Astrocyte of the hippocampus (primary cell): ENCODE measurements at regions not wholly inside any gene's neighbourhood (a gene's known extent, or its start where the extent isn't known, plus 50 kb on each side); places are given as distances from the start of the nearest gene placed in this dataset.
A peak's percentile ranks its signal among the peaks of the same experiment; 100 is the strongest.

Experiments used
- DNase-seq: peaks from one replicate; pipeline ENCODE4 v3.0.0; 2011; ENCODE audit warnings: low read depth, low spot score

DNA sequence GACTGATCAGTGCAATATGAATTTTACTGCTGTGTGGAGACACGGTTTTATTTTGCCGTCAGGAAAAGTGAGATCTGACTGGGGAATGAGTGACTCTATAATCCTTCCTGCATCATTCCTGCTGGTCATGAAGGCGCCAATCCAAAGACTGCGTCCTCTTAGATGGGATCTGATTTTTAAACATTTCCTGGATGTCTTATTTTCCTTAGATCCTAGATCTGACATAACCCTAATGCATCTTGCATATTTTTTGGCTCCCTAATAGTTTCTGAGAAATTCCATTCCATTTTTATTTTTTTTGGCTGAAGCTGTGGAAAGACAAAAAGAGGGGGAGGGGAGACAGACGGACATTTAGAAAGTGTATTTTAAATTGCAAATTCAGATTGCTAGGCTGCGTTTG, 454.9 kb upstream of the FAT1 start:
- no peak for DNase-seq

DNA sequence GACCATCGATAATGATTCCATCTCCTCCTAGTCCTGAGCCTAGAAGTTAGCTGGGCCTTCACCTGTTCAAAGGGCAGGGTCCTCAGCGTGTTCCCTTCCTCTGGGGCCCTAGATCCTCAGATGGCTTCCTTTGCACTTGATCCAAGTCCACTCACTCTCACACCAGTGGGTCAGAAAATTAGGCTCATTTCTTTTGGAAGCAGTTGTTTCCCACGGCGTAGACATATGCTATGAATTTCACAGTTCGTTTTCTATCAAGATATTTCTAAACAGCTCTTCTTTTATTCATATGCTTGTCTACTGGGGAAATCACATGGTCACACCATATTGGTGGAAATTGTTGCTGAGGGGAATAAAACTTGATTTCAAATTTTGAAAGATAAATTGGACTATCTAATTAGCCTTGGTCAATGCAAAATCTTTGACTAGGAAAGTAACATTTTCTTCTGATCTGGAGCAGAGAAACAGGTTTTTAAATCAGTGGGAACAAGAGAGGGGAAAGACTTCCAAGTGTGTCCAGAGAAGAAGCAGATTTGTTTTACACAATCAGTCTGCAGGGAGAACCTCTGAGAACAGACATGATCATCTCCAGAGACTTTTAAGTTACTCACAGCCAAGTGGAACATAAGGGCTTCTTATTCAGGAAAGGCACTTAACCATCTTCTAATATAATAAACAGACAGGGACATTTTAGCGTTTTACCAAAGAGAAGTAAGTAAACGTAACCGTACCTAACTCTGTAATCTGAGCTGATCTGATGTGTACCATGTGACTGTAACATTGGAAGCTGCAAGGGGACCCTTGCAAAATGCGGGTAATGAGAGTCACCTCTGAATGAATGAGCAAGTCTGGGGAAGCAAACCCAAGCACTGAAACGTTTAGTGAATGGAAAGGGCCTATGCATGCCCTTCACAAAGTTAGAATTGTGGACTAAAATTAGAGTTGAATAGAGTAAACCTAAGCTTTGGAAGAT, 455.7 kb upstream of the FAT1 start:
- no peak for DNase-seq

DNA sequence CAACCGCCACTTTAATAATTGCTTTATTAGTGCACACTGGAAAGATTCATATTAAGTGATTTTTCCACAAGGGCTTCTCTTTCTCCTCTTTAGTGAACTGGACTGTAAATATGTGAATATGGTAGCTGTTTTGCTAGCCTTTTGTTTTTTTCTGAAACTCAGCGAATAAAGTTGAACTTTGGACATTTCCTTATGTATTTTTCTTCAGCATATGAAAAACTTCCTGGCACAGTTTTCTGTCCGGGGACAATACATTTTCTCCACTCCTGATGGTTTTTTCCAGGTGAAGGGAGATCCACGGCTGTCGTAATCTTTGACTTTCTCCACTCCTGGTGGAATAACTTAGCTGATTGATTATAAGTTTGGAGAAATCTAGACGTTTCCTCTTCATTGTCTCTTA, 457.4 kb upstream of the FAT1 start:
- DNase-seq: no peak

DNA sequence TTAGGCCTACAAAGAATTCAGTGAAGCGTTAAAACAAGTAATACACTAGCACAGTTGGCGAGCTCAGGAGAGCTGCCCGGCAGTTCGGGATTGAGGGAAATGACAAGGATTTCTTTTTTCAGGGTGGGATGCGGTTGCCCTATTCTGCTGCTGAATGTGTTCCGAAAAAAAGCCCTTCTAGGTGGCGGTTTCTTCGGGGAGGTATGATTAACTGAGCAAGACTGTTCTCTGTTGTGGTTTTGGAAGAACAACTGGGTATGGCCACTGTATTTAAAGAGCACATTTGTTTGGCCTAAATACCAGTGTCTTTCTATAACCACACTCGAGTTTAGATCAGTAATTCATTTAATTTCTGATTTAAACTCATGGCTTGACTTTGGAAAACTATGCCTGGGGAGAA, 459.7 kb upstream of the FAT1 start:
- peak; percentile 91 for DNase-seq

DNA sequence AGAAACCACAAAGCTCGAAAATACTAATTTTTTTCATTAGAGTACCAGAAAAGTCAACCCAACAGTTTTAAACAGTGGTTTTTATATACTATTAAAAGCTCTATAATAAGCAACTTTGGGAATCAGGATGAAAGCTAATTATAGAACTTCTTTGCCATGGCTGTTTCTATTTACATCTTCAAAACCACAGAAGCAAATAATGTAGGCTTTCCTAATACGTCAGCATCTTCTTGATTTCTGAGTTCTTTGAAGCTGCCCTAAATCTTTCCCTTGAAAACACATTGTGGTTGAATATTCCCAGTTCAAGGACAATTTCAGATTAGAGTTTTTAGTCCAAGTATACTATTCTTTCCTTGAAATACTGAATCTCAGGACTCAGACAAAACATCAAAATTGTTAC, 460.2 kb upstream of the FAT1 start:
- DNase-seq: peak; percentile 50

DNA sequence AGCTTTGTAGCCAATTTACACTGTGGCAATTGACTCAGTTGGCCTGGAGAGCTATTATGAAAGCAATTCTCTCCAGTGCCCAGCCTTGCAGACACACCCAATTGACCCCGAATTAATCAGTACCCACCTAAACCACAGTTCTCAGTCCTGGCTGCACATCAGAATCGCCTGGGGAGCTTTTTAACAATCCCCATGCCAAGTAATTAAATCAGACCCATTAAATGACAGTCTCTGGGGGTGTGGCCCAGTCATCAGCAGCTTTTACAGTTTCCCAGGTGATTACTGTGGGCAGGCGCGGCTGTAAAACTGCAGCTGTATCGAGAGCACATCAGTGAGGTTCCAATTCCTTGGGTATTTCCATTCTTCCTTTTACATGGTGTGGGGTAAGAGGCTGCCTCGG, 460.9 kb upstream of the FAT1 start:
- peak; percentile 29 for DNase-seq

DNA sequence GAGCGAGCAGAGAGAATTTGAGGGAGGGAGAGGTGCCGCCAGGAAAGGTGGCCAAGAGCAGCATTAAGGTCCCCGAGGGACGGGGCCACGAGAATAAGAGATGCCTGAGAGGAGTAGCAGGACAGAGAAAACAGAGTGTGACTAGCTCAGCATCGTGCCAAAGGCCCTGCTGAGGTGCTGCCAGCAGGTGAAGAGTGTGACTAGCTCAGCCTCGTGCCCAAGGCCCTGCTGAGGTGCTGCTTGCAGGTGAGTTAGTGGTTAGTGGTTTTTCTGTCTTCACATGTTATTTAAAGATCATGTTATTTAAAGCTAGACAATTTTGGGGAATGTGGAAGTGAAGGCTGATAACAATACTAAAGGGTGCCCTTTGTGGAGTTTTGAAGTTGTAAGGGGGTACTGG, 464.5 kb upstream of the FAT1 start:
- no peak for DNase-seq

DNA sequence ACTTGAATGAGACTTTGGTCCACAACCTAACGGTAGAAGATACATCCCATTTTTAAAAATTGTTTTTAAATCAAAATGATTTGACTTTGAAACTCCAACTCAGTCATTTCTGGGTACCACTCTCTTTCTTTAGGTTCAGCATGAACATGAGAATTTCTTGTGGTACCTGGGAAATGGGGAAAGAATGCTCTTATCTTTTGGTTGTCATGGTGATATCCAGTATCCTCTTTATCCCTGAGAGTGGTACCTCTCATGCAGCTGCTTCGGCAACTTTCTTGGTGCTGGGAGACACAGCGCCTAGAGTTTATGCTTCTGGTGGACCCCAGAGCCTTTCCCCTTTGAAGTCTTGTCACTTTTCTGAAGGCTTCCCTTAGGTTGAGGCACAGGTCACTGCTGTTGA, 465.1 kb upstream of the FAT1 start:
- no peak for DNase-seq

DNA sequence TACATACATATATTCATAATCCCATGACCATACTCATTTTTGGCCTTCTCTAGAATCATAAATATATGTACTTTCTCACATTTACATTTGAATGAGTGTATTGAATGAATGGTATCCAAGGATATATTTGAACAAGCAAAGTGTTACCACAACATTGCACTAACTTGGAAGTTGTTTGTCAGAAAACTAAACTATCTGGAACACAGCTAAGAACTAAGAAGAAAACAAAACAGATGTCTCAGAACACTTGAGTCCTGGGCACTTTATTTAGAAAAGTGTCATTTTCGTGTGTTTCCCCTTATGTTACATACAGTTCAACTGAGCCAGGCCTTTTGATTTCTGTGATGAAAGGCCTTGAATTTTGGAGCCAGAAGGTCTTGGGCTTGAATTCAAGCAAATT, 466.7 kb upstream of the FAT1 start:
- no peak for DNase-seq

DNA sequence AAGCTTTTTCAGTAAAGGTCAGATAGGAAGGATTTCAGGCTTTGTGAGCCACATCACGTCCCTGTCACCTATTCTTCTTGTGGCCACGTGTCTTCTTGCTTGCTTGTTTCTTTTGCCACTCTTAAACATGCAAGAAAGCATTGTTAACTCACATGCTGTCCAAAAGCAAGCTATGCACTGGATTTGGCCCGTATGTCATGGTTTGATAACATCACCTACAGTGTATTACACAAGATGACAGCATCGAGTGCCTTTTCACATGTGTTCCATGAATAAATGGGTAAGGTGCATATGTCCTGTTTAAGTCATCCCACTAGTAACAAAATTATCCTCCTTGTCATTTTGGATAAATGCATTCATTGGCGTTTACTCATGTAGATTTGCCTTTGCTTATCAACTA, 468.0 kb upstream of the FAT1 start:
- no peak for DNase-seq

DNA sequence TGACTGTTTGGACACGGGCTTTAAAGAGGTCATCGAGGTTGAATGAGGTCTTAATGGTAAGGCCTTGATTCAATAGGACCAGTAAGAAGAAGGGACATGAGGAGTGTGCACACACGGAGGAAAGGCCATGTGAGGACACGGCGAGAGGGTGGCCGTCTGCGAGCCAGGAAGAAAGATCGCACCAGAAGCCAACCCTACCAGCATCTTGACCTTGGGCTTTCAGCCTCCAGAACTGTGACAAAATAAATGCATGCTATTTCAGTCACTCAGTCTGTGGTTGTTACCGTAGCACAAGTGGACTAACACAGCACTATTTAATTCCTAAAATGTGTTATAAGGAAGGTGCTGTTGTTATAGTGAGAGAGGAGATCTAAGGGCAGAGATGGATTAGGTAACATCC, 468.6 kb upstream of the FAT1 start:
- DNase-seq: no peak

DNA sequence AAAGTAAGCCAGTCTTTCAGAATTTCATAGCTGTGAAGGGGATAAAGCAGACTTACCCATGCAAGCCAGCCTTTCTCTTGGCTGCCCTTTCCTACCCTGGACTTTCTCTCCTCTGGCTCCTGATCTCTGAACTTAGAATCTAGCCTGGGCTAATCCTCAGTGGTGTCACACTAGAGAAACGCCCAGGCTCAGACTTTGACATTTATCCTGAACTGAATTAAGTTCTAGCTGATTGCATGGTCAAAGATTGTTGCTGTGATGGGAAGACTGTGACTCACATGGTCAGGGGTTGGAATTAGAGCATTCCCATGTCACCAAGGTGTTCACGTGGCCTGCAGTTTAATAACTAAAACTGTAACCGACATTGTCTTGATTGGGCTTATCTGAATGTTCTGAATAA, 469.5 kb upstream of the FAT1 start:
- DNase-seq: no peak

DNA sequence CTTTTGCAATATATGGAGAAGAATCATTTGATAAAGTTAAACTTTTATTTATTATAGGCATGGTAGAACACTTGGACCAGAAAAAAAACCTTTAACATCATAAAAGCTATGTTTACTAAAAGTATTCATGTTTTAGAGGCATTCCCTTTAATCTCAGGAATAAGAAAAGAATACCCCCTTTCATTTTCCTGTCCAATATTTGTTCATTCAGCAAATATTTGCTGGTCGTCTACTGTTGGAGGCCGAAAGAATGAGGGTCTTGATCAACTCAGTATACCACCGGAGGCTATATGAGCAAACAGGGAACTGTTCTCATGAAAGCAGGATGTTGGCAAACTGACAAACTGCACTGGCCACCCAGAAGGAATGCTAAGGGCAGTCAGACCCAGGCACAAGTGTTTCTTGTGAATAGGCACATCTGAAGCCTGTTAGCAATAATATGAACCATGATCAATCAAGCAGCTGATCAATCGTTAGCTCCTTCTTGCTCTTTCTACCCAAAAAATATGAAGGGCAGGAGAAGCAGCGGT, 480.8 kb upstream of the FAT1 start:
- DNase-seq: peak; percentile 47

DNA sequence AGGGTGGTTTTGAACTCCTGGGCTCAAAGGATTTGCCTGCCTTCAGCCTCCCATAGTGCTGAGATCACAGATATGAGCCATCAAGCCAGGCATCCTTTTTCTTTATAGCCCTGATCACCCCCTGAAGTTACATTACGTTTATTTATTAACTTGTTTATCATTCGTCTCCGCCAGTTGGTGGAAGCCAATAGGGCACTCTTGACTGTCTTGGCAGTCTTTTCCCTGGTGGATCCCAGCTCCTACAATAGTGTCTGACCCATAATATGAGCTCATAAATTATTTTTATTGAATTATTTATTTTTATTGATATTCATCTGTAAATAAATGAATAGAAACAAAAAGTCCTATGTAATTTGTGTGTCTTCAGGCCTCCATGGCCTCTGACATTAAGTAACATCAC, 484.3 kb upstream of the FAT1 start:
- DNase-seq: no peak

DNA sequence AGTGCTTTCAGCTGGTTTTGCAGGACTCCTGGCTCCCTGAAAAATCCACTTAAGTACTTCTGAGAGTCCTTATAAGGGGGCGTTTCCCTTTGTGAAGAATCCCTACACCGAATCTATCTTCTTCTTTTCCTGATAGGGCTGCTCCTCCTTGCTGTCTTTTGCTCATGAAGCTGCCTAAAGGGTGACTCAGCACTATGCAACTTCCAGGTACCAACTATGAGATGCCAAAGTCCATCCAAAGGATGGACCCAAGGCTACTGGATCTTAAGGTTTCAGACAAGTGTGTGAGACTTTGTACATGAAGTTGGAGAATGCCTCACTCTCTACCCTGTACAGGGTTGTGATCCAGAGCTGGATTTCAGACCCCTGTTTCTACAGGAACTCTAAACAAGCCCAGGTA, 485.0 kb upstream of the FAT1 start:
- no peak for DNase-seq

DNA sequence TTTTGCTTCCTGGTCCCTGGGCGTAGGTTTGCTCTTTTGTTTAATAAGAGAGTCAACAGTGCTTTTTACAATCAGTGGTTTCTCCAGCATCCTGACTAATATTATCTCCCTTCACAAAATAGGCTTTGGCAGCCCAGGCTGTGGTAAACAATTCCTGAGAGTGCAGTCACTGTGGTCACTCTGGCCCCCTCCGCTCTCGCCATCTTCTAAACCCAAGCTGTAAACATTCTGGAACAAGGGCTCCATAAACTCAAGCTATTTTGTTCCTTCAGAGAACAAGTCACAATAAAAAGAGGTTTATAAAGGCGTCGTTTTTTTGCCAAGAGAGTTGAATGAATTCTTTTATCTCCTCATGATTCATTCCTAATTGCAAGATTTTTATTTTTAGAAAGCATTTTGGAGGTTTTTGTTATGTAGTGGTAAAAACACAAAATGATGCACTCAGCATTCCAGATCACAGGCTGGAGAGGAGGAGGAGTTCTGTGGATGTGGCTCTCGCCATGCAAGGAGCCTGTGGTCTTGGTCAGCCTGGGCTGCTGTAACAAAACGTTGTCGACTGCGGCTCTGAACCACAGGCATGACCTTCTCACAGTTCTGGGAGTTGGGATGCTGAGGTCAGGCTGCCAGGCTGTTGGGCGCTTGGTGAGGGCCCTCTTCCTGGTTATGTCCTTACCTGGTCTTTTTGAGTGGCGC, 486.4 kb upstream of the FAT1 start:
- peak; percentile 95 for DNase-seq

DNA sequence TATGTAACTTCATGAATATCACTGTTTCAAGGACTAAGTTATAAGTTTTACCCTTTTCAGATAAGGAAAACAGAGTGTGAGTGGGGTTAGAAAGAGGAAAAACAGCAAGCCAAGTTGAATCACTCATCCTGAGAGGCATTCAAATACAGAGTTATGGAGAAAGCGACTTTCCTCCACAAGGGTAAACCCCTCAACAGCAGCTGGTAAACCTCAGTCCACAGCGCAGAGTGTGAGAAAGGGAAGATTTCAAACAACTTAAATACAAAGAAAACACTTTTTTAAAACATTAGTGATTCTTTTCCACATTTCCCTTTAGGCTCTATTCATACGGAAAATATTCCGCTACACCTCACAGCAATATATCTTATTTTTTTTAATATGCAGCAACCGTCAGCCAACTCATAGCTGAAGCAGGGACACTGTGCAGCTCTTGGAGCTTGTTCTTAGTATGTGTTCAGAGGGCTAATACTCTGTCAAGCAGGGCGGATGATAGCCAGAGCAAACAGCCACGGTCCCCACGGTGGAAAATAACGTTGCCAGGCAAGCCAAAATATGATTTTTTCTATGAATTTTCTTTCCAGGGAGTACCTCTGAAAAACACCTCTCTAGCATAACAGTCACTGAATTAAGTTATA, 488.9 kb upstream of the FAT1 start:
- DNase-seq: no peak

DNA sequence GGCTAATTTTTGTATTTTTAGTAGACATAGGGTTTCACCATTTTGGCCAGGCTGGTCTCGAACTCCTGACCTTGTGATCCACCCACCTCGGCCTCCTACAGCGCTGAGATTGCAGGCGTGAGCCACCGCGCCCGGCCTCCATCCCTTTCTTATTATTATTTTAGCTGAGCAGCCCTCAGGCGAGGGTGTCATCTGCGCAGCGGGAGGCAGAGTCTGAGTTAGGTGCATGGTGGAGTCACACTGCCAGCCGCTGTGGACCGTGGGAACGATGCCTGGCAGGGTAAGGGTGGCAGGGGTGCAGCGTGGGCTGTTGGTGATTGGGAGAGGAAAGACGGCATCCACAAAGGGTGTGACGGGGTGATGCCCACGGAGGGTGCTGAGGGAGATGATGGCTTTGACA, 491.8 kb upstream of the FAT1 start:
- DNase-seq: no peak

DNA sequence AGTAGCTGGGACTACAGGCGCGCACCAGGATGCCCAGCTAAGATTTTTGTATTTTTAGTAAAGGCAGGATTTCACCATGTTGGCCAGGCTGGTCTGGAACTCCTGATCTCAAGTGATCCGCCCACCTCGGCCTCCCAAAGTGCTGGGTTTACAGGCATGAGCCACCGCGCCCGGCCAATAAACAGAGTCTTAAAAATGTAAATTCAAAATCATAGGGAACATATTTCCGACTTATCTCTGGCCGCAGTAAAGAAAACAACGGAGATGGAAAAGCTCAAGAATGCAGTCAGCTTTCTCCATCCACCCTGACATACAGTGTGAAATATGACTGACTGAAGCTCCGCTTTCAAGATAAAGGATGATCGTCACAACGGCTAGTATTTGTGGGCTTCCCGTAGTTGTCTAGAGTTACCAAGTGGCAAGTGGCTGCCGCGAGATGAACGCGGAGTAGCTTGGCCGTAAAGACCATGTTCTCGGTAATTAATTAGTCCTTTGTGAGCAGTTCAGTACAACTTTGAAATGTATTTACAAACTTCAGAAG, 495.1 kb upstream of the FAT1 start:
- no peak for DNase-seq

DNA sequence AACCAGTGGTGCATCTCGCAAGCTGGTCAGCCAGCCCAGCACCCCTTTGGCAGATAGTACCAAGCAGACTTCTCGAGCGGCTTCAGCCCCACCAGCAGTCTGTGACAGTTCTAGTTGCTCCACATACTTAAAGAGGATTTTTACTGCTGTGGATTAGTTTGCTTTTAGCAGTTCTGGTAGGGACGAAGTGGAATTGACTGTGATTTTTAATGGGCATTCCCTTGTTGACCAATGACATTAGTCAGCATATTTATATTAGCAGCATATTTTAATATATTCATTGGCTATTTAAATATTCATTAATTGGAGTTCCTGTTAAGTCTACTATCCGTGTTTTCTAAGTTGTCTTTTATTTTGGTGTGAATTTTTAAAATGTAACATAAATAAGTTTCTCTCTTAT, 500.9 kb upstream of the FAT1 start:
- DNase-seq: no peak

DNA sequence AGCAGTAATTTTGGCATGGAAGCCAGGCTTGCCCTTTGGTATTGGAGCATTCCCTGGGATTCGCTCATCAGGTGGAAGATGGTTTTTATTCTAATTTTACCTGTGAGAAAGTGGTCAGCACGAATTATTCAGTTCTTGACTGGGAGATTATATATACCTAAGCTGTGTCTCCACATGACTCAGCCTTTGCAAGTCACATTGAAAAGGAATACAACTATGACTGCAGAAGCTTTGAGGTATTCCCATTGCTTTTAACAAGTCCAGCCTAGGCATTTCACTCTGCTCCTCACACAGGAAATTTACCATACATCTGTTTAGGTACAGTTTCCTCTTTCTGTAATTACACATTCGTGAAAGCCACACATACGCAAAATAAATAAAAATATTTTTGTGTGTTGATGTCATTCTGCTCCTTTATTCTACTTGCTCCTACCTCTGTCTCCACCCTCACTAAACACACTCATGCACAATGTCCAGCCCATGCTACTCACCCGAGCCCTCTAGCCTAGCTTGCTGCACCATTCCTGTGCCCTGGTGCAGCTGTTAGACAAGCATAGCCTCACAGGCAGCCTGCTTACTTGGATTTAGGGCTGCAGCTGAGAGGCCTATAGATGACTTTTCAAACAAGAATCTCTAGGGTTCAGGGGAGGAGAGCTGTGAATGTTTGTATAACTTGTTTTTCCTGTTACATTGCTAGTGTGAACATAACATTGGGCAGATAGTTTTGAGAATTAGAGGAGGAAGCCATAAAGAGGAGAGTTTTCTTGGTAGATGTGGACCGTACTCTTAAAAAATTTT, 504.4 kb upstream of the FAT1 start:
- no peak for DNase-seq
